Astrocyte (in vitro differentiated cells and primary cell): ENCODE measurements at regions not wholly inside any gene's neighbourhood (a gene's known extent, or its start where the extent isn't known, plus 50 kb on each side); places are given as distances from the start of the nearest gene placed in this dataset.
A peak's percentile ranks its signal among the peaks of the same experiment; 100 is the strongest.

Experiments used
- DNase-seq: peaks from one replicate; pipeline ENCODE4 v3.0.0-alpha.2; 2010; ENCODE audit warnings: low read depth
- FAIRE-seq: peaks from 2 replicates; lab custom pipeline; 2011; peaks lifted over from hg19 to GRCh38; lab: Jason Lieb, UNC
- H2AFZ ChIP-seq: 2 replicates; pipeline ENCODE4 v1.6.0; 2012; ENCODE audit warnings: low read depth, low read length, inconsistent platforms
- H3K27ac ChIP-seq: 2 replicates; pipeline ENCODE4 v1.5.1; 2011; ENCODE audit warnings: low read depth, low read length, inconsistent platforms
- H3K27me3 ChIP-seq: 2 replicates; pipeline ENCODE4 v1.6.0; 2011; ENCODE audit warnings: low read length, inconsistent platforms; ENCODE audit not compliant: insufficient read depth
- H3K36me3 ChIP-seq: 2 replicates; pipeline ENCODE4 v1.5.1; 2011; ENCODE audit warnings: low read length, inconsistent platforms; ENCODE audit not compliant: insufficient read depth
- H3K4me1 ChIP-seq: 2 replicates; pipeline ENCODE4 v1.5.1; 2011; ENCODE audit warnings: low read length, inconsistent platforms; ENCODE audit not compliant: insufficient read depth
- H3K4me2 ChIP-seq: 2 replicates; pipeline ENCODE4 v1.6.0; 2012; ENCODE audit warnings: low read length, inconsistent platforms
- H3K4me3 ChIP-seq: 2 replicates; pipeline ENCODE4 v1.5.1; 2011; ENCODE audit warnings: low read depth, mild to moderate bottlenecking, low read length, inconsistent platforms; ENCODE audit not compliant: insufficient read depth
- H3K79me2 ChIP-seq: 2 replicates; pipeline ENCODE4 v1.6.0; 2012; ENCODE audit warnings: mild to moderate bottlenecking, low read length, inconsistent platforms; ENCODE audit not compliant: insufficient read depth
- H3K9ac ChIP-seq: 2 replicates; pipeline ENCODE4 v1.6.0; 2012; ENCODE audit warnings: mild to moderate bottlenecking, low read length, inconsistent platforms
- H3K9me3 ChIP-seq: 2 replicates; pipeline ENCODE4 v1.5.1; 2012; ENCODE audit warnings: low read depth, mild to moderate bottlenecking, low read length, inconsistent platforms; ENCODE audit not compliant: insufficient read depth
- H4K20me1 ChIP-seq: 2 replicates; pipeline ENCODE4 v1.6.0; 2012; ENCODE audit warnings: low read length, inconsistent platforms; ENCODE audit not compliant: insufficient read depth
- H3K27ac Mint-ChIP-seq: one replicate; pipeline ENCODE4 v1.8.0; 2021; ENCODE audit warnings: mild to moderate bottlenecking, mixed read lengths; ENCODE audit not compliant: unreplicated experiment
- H3K27me3 Mint-ChIP-seq: one replicate; pipeline ENCODE4 v1.8.0; 2021; ENCODE audit warnings: low read depth, mixed read lengths; ENCODE audit not compliant: unreplicated experiment
- H3K36me3 Mint-ChIP-seq: one replicate; pipeline ENCODE4 v1.8.0; 2021; ENCODE audit warnings: low read depth, mixed read lengths; ENCODE audit not compliant: unreplicated experiment
- H3K4me1 Mint-ChIP-seq: one replicate; pipeline ENCODE4 v1.8.0; 2021; ENCODE audit warnings: low read depth, mixed read lengths; ENCODE audit not compliant: unreplicated experiment
- H3K4me3 Mint-ChIP-seq: one replicate; pipeline ENCODE4 v1.8.0; 2021; ENCODE audit warnings: mild to moderate bottlenecking, moderate library complexity, mixed read lengths; ENCODE audit not compliant: unreplicated experiment
- H3K9me3 Mint-ChIP-seq: one replicate; pipeline ENCODE4 v1.8.0; 2021; ENCODE audit warnings: mild to moderate bottlenecking, mixed read lengths; ENCODE audit not compliant: unreplicated experiment
- CTCF ChIP-seq: IDR thresholded peaks from 2 replicates; pipeline ENCODE4 v1.5.1; 2011; ENCODE audit warnings: low read depth, mild to moderate bottlenecking, inconsistent platforms, low read length, moderate library complexity; ENCODE audit not compliant: insufficient read depth
- EZH2 ChIP-seq: IDR thresholded peaks from 2 replicates; pipeline ENCODE4 v1.6.1; 2012; ENCODE audit warnings: mild to moderate bottlenecking, low read length, inconsistent platforms; ENCODE audit not compliant: insufficient read depth

- Histone ChIP-seq H3K27me3 (no peaks in the 10 kb centered on the region), H4K20me1 (no peaks in the 10 kb centered on the region), H3K9me3 (no peaks in the 10 kb centered on the region), H3K9ac (no peak overlapping the region), H3K27ac (no peak overlapping the region), H3K4me2 (no peak overlapping the region), H3K79me2 (no peaks in the 10 kb centered on the region), H3K4me3 (no peak overlapping the region), H2AFZ (no peak overlapping the region), H3K4me1 (no peaks in the 10 kb centered on the region), H3K36me3 (no peaks in the 10 kb centered on the region)
- no peaks in the 10 kb centered on the region for H3K27me3 Mint-ChIP-seq
- no peak overlapping the region for H3K27ac Mint-ChIP-seq
- no peak for DNase-seq
- no peak overlapping the region for H3K4me3 Mint-ChIP-seq
- H3K9me3 Mint-ChIP-seq: no peaks in the 10 kb centered on the region
- TF ChIP-seq EZH2 (no peak), CTCF (no peak)
- H3K36me3 Mint-ChIP-seq: no peaks in the 10 kb centered on the region
- no peaks in the 10 kb centered on the region for H3K4me1 Mint-ChIP-seq
- FAIRE-seq: peak; percentile 87
Measured at GRCh38 chrX:97672608-97673007, 788.9 kb downstream of the RPA4 start.

- TF ChIP-seq EZH2 (no peak), CTCF (no peak)
- no peaks in the 10 kb centered on the region for H3K27me3 ChIP-seq
- no peak overlapping the region for H2AFZ ChIP-seq
- H3K36me3 ChIP-seq: no peaks in the 10 kb centered on the region
- H3K9ac ChIP-seq: no peak overlapping the region
- Mint-ChIP-seq H3K36me3 (no peaks in the 10 kb centered on the region), H3K4me3 (no peak overlapping the region), H3K4me1 (no peaks in the 10 kb centered on the region), H3K27me3 (no peaks in the 10 kb centered on the region), H3K9me3 (no peaks in the 10 kb centered on the region), H3K27ac (no peak overlapping the region)
- H3K79me2 ChIP-seq: no peaks in the 10 kb centered on the region
- no peaks in the 10 kb centered on the region for H3K9me3 ChIP-seq
- H4K20me1 ChIP-seq: no peaks in the 10 kb centered on the region
- no peak overlapping the region for H3K4me3 ChIP-seq
- FAIRE-seq: peak; percentile 73
- H3K4me2 ChIP-seq: no peak overlapping the region
- no peaks in the 10 kb centered on the region for H3K4me1 ChIP-seq
- no peak for DNase-seq
- no peak overlapping the region for H3K27ac ChIP-seq
Measured at GRCh38 chrX:97673135-97673534, 789.4 kb downstream of the RPA4 start.

- H3K9ac ChIP-seq: no peak overlapping the region
- H3K79me2 ChIP-seq: no peaks in the 10 kb centered on the region
- FAIRE-seq: peak; percentile 5
- H3K4me3 ChIP-seq: no peak overlapping the region
- H3K4me3 Mint-ChIP-seq: no peak overlapping the region
- no peaks in the 10 kb centered on the region for H3K4me1 ChIP-seq
- H3K36me3 Mint-ChIP-seq: no peaks in the 10 kb centered on the region
- no peaks in the 10 kb centered on the region for H3K9me3 ChIP-seq
- no peak overlapping the region for H3K27ac Mint-ChIP-seq
- no peaks in the 10 kb centered on the region for H3K4me1 Mint-ChIP-seq
- TF ChIP-seq CTCF (no peak), EZH2 (no peak)
- H2AFZ ChIP-seq: no peak overlapping the region
- no peaks in the 10 kb centered on the region for H3K36me3 ChIP-seq
- DNase-seq: no peak
- H3K27me3 ChIP-seq: no peaks in the 10 kb centered on the region
- no peaks in the 10 kb centered on the region for H4K20me1 ChIP-seq
- no peak overlapping the region for H3K27ac ChIP-seq
- H3K27me3 Mint-ChIP-seq: no peaks in the 10 kb centered on the region
- H3K9me3 Mint-ChIP-seq: no peaks in the 10 kb centered on the region
- no peak overlapping the region for H3K4me2 ChIP-seq
Measured at GRCh38 chrX:97682991-97683840, 799.5 kb downstream of the RPA4 start.
